GM19467 (cell line): ENCODE measurements at regions not wholly inside any gene's neighbourhood (a gene's known extent, or its start where the extent isn't known, plus 50 kb on each side); places are given as distances from the start of the nearest gene placed in this dataset.

ENCODE experiments used
- ATAC-seq: cut with Tn5 transposase; IDR thresholded peaks from one replicate; pipeline ENCODE4 v1.9.1; 2021; ENCODE audit warnings: mild to moderate bottlenecking, moderate library complexity; ENCODE audit not compliant: unreplicated experiment

DNA sequence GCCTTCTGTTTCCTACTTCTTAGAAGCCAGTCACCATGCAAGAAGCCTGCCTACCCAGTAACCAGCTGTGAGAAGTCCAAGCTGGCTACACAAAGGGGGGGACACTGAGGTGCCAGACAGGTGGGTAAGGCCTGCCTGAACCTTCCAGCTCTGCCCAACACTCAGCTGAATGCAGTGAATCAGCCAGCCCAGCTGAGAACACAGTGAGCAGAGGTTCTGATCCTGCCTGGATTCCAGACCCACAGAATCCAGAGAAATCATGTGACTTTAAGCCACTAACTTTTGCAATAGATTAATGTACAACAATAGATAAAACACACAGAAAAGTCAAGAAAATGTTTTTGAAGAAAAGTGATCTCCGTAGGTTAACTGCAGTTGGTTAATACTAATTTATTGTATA, 151.7 kb downstream of the EFNB2 start:
- ATAC-seq: no peak

- no peak for ATAC-seq
These were observed 152.9 kb downstream of the EFNB2 start for GRCh38 chr13:106382534-106382933.

GRCh38 chr13:106381091-106381490, 154.4 kb downstream of the EFNB2 start:
- no peak for ATAC-seq

- no peak for ATAC-seq
These were observed 157.4 kb downstream of the EFNB2 start for GRCh38 chr13:106377931-106378662.

DNA sequence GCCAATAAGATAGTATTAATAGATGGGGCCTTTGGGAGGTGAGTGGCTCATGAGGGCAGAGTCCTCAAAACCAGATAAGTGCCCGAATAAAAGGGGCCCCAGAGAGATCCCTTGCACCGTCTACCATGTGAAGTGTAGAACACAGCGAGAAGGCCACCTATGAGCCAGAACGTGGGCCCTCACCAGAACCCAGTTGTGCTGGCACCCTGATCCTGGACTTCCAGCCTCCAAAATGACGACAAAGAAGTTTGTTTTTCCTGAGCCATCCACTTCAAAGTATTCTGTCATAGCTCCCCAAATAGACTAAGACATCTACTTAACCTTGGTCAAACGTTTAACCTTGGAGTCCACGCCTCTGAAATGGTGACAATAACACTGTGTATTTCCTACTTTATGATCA, 158.1 kb downstream of the EFNB2 start:
- ATAC-seq: no peak

GRCh38 chr13:106376401-106377112, 158.9 kb downstream of the EFNB2 start:
- ATAC-seq: no peak

GRCh38 chr13:106375085-106375484, 160.4 kb downstream of the EFNB2 start:
- no peak for ATAC-seq

DNA sequence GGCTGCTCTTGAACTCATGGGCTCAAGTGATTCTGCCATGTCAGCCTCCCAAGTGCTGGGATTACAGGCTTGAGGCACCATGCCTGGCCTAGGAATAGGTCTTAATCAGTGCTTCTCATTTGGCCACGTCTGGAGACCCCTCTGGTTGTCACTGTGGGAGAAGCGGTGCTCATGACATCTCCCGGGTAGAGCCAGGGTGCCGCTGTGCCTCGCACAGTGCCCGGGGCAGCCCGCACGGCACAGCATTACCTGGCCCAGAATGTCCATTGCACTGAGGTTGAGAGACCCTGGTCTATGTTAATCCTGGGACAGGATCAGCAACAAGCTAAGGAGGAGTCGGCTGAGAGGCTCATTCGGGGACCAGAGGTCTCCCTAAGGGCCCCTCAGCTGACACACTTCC, 160.8 kb downstream of the EFNB2 start:
- ATAC-seq: no peak

DNA sequence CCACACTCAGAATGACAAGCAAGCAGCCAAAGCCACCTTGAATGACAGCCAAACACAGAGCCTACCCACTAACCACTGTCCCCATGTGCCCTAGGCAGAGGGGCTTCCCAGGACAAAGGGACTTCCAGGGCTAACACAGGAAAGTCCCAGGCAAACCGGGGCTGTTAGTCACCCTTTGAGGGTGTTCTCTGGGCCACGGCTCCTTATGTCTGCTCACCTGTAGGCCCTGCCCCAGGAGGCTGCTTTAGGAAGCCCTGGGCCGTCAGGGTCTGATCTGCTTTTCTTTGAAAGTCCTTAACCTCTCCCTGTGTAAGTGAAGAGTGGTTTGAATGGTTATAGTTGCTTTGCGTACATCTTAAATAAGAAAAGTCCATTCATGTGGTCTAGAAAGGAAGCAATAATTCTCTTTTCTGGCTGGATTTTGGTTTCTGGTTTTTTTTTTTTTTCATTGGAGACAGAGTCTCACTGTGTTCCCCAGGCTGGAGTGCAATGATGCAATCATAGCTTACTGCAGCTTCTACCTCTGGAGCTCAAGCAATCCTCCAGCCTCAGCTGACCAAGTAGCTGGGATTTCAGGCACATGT, 161.4 kb downstream of the EFNB2 start:
- peak; percentile 64 for ATAC-seq

- peak; percentile 74 for ATAC-seq
These were observed 162.0 kb downstream of the EFNB2 start for GRCh38 chr13:106373304-106373988.

- peak; percentile 43 for ATAC-seq
These were observed 163.0 kb downstream of the EFNB2 start for GRCh38 chr13:106372199-106373155.

GRCh38 chr13:106371024-106371423, 164.4 kb downstream of the EFNB2 start:
- no peak for ATAC-seq

DNA sequence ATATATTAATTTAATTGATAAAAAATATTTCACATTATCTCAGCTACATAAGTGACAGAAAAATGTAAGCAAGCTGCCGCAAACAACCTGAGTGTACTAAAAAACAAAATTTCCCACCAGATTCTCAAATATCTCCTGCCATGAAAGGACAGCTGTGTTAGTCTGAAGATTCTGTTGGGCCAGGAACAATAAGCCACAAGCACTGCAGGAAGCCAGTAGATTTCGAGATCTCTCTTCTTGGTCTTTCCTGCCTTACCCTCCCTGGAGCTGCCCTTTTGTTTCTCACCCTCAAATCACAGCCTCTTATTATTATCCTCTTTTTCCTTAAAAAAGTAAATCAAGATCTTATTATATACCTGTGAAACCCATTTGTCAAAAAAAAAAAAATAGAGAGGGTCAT, 165.6 kb downstream of the EFNB2 start:
- no peak for ATAC-seq

DNA sequence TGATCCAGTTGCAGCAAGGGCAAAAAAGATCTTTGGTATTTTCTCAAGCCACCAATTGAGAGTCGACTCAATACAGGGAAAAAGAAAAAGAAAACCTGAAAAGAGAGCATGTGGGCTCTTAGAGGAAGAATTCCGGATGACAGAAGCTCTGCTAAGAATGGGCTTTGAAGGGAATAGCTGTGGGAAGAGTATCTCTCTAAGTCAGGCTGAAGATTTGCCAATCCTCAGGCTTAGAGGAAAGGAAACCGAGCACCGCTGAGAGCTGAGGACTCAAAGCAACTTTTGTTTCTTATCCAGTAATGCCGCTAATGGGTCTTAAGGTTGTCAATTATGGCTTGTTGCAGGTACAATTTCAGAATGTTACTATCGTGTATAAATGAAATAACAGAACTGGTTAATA, 166.4 kb downstream of the EFNB2 start:
- ATAC-seq: no peak

- no peak for ATAC-seq
These were observed 168.0 kb downstream of the EFNB2 start for GRCh38 chr13:106367361-106367971.

GRCh38 chr13:106362707-106363106, 172.8 kb downstream of the EFNB2 start:
- no peak for ATAC-seq

- no peak for ATAC-seq
These were observed 173.8 kb downstream of the EFNB2 start for GRCh38 chr13:106361621-106362020.

DNA sequence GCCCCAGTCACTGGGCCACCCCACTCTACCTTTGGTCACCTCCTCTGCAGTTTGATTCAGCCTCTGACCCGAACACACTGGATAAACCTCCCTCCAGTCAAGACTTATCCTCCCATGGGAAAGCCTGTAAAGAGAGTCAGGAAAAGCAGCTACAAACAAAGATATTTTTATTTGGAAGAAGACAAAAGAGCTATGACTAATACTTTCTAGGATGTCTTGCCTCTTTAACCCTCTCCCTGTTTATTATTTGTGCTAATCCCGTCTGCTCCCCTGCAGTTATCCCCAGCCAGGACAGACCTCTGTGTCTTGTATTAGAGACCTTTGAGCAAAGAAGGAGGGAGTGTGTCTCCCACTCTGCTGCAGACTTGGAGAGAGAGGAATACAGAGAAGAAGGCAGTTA, 178.3 kb downstream of the EFNB2 start:
- no peak for ATAC-seq

DNA sequence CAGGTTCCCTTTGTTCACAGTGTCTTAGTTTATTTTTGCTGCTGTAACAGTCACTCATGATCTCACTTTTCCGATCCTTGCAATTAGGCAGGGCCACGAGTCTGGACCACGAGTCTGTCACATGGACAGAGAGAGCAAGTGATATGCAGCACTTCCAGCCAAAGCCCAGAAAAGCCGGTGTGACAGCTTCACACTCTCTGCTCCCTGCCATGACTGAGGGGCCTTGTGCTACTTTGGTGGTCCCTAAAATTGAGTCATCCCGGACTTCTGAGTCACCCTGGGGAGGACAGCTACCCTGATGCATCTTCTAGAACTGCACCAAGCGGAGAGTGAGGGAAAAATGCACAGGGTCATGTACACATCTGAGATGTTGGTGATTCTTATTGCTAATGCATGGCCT, 179.6 kb downstream of the EFNB2 start:
- ATAC-seq: no peak

GRCh38 chr13:106354961-106355360, 180.5 kb downstream of the EFNB2 start:
- ATAC-seq: no peak
